Thyroid gland (tissue), 4 donors: ENCODE measurements at regions not wholly inside any gene's neighbourhood (a gene's known extent, or its start where the extent isn't known, plus 50 kb on each side); places are given as distances from the start of the nearest gene placed in this dataset.

ENCODE experiments used
- DNase-seq, 2 donors: peaks; one replicate each; pipeline ENCODE4 v3.0.0-alpha.2; 2019
- H3K27ac ChIP-seq, 3 donors: fragments of 200-600 bp; sonication (generic); 1 replicate in 2 of 3; 2 replicates in 1 of 3; pipeline ENCODE4 v1.5.1; 2016 to 2019; ENCODE audit warnings: mild to moderate bottlenecking in 1 of 3, moderate library complexity in 1 of 3
- H3K27me3 ChIP-seq: fragments of 200-600 bp; sonication (generic); one replicate; pipeline ENCODE4 v1.5.1; 2019
- H3K36me3 ChIP-seq, 2 donors: fragments of 200-600 bp; sonication (generic); one replicate each; pipeline ENCODE4 v1.5.1; 2016 to 2019
- H3K4me1 ChIP-seq, 2 donors: fragments of 200-600 bp; sonication (generic); one replicate each; pipeline ENCODE4 v1.5.1; 2017 to 2019
- H3K4me3 ChIP-seq, 3 donors: fragments of 200-600 bp; sonication (generic); replicated peaks in 1 of 3; 1 replicate in 2 of 3; 2 replicates in 1 of 3; pipeline ENCODE4 v1.5.1; 2016; ENCODE audit warnings: mild to moderate bottlenecking in 1 of 3
- H3K9me3 ChIP-seq: fragments of 200-600 bp; sonication (generic); one replicate; pipeline ENCODE4 v1.5.1; 2017
- POLR2A ChIP-seq, 2 donors: fragments of 450-650 bp; IDR thresholded peaks; one replicate each; pipeline ENCODE4 v1.6.1; 2017; ENCODE audit warnings: antibody characterized with exemption in 2 of 2, mild to moderate bottlenecking in 2 of 2, moderate library complexity in 1 of 2
- WGBS, 2 donors: methylation state at CpG; one replicate each; pipeline ENCODE4 v1.1.5; 2017; 5-methylcytosine and 5-hydroxymethylcytosine counted together
- intact Hi-C: fragments of 100-400 bp; cut with DNase I; formaldehyde crosslinking; loops from one replicate; pipeline ENCODE4 v1.15.1; 2023
- TF ChIP-seq, protein P1 (sequence below), 6 experiments: fragments of 200-600 bp in 3 of 6; fragments of 450-650 bp in 3 of 6; sonication (generic) in 3 of 6; IDR thresholded peaks; one replicate each; pipeline ENCODE4 v1.5.1; 2016 to 2019; ENCODE audit warnings: antibody characterized with exemption in 6 of 6, mild to moderate bottlenecking in 2 of 6, inconsistent platforms in 1 of 6, moderate library complexity in 1 of 6

DNA sequence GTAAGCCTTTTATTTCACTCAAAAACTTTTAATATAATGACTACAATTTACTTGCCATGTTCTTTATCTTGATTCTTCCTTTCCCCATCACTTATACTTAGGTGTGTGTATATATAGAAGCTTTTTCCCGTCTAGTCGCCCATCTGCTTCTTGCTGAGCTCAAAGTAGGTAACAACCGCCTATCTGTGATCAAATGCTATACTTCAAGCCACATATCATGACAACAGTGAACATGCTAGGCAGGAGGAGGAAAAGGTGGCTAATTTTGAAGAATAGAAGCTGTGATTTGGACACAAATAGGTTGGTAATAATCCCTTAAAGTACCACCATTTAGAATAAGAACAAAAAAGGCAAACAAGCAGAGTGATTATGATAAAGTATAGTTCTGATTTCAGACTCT is 367.3 kb upstream of the CHRM2 start:
- no peak for TF ChIP-seq POLR2A (IDR thresholded peaks at IDR 0.05)
- TF ChIP-seq, protein P1, sequence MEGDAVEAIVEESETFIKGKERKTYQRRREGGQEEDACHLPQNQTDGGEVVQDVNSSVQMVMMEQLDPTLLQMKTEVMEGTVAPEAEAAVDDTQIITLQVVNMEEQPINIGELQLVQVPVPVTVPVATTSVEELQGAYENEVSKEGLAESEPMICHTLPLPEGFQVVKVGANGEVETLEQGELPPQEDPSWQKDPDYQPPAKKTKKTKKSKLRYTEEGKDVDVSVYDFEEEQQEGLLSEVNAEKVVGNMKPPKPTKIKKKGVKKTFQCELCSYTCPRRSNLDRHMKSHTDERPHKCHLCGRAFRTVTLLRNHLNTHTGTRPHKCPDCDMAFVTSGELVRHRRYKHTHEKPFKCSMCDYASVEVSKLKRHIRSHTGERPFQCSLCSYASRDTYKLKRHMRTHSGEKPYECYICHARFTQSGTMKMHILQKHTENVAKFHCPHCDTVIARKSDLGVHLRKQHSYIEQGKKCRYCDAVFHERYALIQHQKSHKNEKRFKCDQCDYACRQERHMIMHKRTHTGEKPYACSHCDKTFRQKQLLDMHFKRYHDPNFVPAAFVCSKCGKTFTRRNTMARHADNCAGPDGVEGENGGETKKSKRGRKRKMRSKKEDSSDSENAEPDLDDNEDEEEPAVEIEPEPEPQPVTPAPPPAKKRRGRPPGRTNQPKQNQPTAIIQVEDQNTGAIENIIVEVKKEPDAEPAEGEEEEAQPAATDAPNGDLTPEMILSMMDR (IDR thresholded peaks at IDR 0.05), result no peak
- DNase-seq, result no peak
- Histone ChIP-seq H3K27me3 (no peaks in the 10 kb centered on the region), H3K4me1 (no peaks in the 10 kb centered on the region), H3K4me3 (no peak overlapping the region), H3K27ac (no peak overlapping the region), H3K36me3 (no peaks in the 10 kb centered on the region), H3K9me3 (no peaks in the 10 kb centered on the region)
- intact Hi-C loops, result no loop called here
- WGBS, 2 donors, result 85 to 89% methylated on average over 3 of the region's 3 CpGs

DNA sequence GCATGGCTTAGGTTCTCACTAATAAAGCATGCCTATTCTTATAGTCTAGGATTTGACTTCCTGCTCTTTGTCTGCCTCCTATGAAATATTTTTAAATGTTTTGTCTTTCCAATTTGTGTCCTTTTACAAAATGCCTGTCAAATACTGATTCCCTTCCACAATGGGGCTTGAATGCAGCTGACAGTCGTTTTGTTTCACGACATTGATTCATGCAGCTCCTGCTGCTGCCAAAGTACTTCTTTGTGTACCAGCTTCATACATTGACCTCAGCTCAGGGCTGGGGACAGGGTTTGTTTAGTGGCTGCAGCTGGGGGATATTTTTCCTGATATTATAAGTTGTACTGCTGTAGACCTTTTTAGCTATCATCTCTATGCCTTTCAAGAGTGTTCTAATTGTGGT is 371.9 kb upstream of the CHRM2 start:
- Histone ChIP-seq H3K4me3 (no peak overlapping the region), H3K9me3 (no peaks in the 10 kb centered on the region), H3K36me3 (no peaks in the 10 kb centered on the region), H3K27me3 (no peaks in the 10 kb centered on the region), H3K27ac (no peak overlapping the region), H3K4me1 (no peaks in the 10 kb centered on the region)
- intact Hi-C loops, result no loop called here
- TF ChIP-seq, protein P1 (IDR thresholded peaks at IDR 0.05), result no peak
- no peak for TF ChIP-seq POLR2A (IDR thresholded peaks at IDR 0.05)
- 65 to 67% methylated on average over 2 of the region's 2 CpGs for WGBS, 2 donors
- DNase-seq, result no peak

DNA sequence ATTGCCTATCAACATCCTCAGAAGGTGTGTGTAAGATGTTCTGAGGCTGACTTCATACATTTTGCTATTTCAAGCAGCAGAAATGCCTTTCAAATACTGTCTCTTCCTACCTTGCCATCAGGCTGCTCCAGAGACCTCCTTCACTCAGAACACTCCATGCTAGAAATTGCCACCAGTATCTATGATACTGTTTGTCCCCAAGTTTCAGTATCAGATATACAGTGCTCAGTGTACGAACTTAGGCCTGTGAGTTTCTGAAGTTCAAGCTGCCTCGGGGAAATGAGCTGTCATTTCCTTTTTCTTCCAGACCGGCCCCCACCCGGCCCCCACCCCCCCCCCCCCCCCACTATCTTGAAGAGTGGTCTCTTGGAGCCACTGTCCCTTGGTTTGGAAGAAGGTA is 373.4 kb upstream of the CHRM2 start:
- no peaks in the 10 kb centered on the region for H3K27me3 ChIP-seq
- 74 to 85% methylated on average over 4 of the region's 4 CpGs for WGBS, 2 donors
- no peak overlapping the region for H3K4me3 ChIP-seq
- no peaks in the 10 kb centered on the region for H3K4me1 ChIP-seq
- intact Hi-C loops, result no loop called here
- TF ChIP-seq, protein P1 (IDR thresholded peaks at IDR 0.05), result no peak
- no peak for TF ChIP-seq POLR2A (IDR thresholded peaks at IDR 0.05)
- H3K36me3 ChIP-seq, result no peaks in the 10 kb centered on the region
- H3K27ac ChIP-seq, result no peak overlapping the region
- H3K9me3 ChIP-seq, result no peaks in the 10 kb centered on the region
- DNase-seq, result no peak

DNA sequence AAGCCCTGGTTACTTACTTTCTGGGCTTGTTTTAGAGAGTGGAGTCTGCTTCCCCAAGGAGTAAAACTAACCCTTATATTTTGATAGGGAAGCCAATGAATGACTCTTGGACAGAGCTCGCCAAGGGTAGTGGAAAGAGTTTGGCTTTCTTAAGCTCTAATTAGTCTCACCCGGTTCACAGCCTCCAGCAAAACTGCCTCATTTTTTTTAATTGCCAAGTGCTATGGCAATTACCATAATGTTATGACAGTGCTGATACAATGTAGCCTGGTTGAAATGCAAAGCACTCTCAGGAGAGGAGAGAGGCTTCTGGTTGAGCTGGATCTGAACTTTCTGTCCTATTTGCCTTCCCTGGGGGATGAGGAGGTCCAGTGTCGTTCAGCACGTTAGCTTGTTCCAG is 376.1 kb upstream of the CHRM2 start:
- no peak for DNase-seq
- H3K4me3 ChIP-seq, result no peak overlapping the region
- no peaks in the 10 kb centered on the region for H3K27me3 ChIP-seq
- intact Hi-C loops, result no loop called here
- H3K4me1 ChIP-seq, result no peaks in the 10 kb centered on the region
- no peak overlapping the region for H3K27ac ChIP-seq
- TF ChIP-seq, protein P1 (IDR thresholded peaks at IDR 0.05), result no peak
- no peak for TF ChIP-seq POLR2A (IDR thresholded peaks at IDR 0.05)
- WGBS, 2 donors, result 55 to 67% methylated on average over 4 of the region's 4 CpGs
- H3K9me3 ChIP-seq, result no peaks in the 10 kb centered on the region
- H3K36me3 ChIP-seq, result no peaks in the 10 kb centered on the region

DNA sequence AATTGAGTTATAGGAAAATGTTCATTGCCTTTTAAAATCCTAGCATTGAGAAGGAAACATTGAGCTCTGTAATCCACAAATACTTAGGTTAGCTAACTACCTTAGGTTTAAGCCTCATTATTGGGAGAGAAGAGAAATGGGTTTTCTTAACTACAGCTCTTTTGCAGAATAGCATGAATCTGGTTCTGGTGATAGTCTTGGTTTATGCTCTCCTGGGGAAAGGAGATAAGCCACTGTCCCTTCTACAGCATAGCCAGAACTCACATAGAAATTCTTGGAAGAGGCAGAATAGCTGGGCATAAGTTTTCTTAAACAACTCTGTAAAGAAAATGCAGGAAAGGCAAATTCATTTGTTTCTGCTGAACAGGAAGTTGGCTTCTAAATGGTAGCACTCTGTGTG is 378.6 kb upstream of the CHRM2 start:
- TF ChIP-seq, protein P1 (IDR thresholded peaks at IDR 0.05), result no peak
- no peak for TF ChIP-seq POLR2A (IDR thresholded peaks at IDR 0.05)
- intact Hi-C loops, result no loop called here
- no peak overlapping the region for H3K4me3 ChIP-seq
- DNase-seq, result no peak
- H3K4me1 ChIP-seq, result no peaks in the 10 kb centered on the region
- H3K9me3 ChIP-seq, result no peaks in the 10 kb centered on the region
- H3K27ac ChIP-seq, result no peak overlapping the region
- no peaks in the 10 kb centered on the region for H3K36me3 ChIP-seq
- no peaks in the 10 kb centered on the region for H3K27me3 ChIP-seq
